HFFc6 (cell line): ENCODE measurements at regions not wholly inside any gene's neighbourhood (a gene's known extent, or its start where the extent isn't known, plus 50 kb on each side); places are given as distances from the start of the nearest gene placed in this dataset.

Experiments used
- DNase-seq: peaks from one replicate; pipeline ENCODE4 v3.0.0-alpha.2; 2018
- H3K27ac Mint-ChIP-seq: 2 replicates; pipeline ENCODE4 v1.8.0; 2020; ENCODE audit warnings: mild to moderate bottlenecking, mixed read lengths
- H3K27me3 Mint-ChIP-seq: 2 replicates; pipeline ENCODE4 v1.8.0; 2021; ENCODE audit warnings: mild to moderate bottlenecking, moderate library complexity, mixed read lengths; ENCODE audit not compliant: insufficient read depth
- H3K36me3 Mint-ChIP-seq: 2 replicates; pipeline ENCODE4 v1.8.0; 2021; ENCODE audit warnings: low read depth, mixed read lengths
- H3K4me1 Mint-ChIP-seq: 2 replicates; pipeline ENCODE4 v1.8.0; 2020; ENCODE audit warnings: low read depth, mixed read lengths
- H3K4me3 Mint-ChIP-seq: 2 replicates; pipeline ENCODE4 v1.8.0; 2020; ENCODE audit warnings: mild to moderate bottlenecking, moderate library complexity, mixed read lengths
- H3K9me3 Mint-ChIP-seq: 2 replicates; pipeline ENCODE4 v1.8.0; 2020; ENCODE audit warnings: mild to moderate bottlenecking, mixed read lengths
- TF ChIP-seq, protein P1 (sequence below): fragments of 200-600 bp; sonication (generic); IDR thresholded peaks from 2 replicates; pipeline ENCODE4 v1.5.0; 2021; ENCODE audit warnings: antibody characterized with exemption, mild to moderate bottlenecking

DNA sequence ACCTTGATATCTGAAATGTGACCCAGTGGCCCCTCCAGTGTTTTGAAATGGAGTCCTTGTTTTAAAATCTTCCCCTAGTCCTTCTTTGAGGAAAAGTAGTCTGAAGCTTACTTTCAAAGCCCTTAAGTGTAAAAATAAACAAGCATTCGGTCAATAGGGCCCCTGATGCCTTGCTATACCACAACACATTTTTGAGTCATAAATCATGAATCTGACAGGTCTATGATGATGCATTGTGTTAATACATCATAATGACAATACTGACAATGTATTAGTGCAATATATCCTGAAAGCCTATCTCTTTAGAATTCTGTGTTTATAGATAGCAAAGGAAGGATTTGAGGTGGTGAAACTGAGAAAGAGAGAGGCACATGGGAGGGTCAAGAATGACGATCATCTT, 464.2 kb downstream of the MEIS1 start:
- no peaks in the 10 kb centered on the region; the same call in 1 of the 2 replicates for H3K27me3 Mint-ChIP-seq
- no peaks in the 10 kb centered on the region for H3K9me3 Mint-ChIP-seq
- H3K36me3 Mint-ChIP-seq = peaks cover 6% of the 10 kb centered on the region; the same call in 1 of the 2 replicates
- no peak overlapping the region for H3K4me3 Mint-ChIP-seq
- H3K4me1 Mint-ChIP-seq = peaks cover 65% of the 10 kb centered on the region
- no peak for DNase-seq
- TF ChIP-seq, protein P1, sequence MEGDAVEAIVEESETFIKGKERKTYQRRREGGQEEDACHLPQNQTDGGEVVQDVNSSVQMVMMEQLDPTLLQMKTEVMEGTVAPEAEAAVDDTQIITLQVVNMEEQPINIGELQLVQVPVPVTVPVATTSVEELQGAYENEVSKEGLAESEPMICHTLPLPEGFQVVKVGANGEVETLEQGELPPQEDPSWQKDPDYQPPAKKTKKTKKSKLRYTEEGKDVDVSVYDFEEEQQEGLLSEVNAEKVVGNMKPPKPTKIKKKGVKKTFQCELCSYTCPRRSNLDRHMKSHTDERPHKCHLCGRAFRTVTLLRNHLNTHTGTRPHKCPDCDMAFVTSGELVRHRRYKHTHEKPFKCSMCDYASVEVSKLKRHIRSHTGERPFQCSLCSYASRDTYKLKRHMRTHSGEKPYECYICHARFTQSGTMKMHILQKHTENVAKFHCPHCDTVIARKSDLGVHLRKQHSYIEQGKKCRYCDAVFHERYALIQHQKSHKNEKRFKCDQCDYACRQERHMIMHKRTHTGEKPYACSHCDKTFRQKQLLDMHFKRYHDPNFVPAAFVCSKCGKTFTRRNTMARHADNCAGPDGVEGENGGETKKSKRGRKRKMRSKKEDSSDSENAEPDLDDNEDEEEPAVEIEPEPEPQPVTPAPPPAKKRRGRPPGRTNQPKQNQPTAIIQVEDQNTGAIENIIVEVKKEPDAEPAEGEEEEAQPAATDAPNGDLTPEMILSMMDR = no peak
- no peak overlapping the region for H3K27ac Mint-ChIP-seq

DNA sequence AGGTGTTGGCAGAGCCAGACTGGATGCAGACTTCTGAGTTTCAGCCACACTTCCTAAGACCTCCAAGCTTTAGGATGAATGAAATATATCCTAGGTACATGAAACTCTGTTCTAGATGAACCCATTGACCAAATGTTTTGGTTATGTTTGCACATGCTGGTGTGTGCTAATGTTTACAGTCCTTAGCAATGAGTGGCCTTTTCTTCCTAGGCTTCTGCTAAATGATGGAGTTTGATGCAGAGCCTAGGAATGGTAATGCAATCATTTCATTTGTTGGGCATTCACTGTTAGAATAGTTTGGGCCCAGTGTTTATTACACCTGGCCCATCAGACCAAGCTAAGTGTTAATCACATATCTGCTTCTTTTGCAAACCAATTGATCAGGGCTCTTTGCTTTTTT, 464.7 kb downstream of the MEIS1 start:
- no peak overlapping the region for H3K4me3 Mint-ChIP-seq
- DNase-seq = peak; percentile 12
- no peak overlapping the region for H3K27ac Mint-ChIP-seq
- TF ChIP-seq, protein P1 = no peak
- peaks cover 6% of the 10 kb centered on the region; the same call in 1 of the 2 replicates for H3K36me3 Mint-ChIP-seq
- H3K4me1 Mint-ChIP-seq = peaks cover 64% of the 10 kb centered on the region
- no peaks in the 10 kb centered on the region; the same call in 1 of the 2 replicates for H3K27me3 Mint-ChIP-seq
- no peaks in the 10 kb centered on the region for H3K9me3 Mint-ChIP-seq

DNA sequence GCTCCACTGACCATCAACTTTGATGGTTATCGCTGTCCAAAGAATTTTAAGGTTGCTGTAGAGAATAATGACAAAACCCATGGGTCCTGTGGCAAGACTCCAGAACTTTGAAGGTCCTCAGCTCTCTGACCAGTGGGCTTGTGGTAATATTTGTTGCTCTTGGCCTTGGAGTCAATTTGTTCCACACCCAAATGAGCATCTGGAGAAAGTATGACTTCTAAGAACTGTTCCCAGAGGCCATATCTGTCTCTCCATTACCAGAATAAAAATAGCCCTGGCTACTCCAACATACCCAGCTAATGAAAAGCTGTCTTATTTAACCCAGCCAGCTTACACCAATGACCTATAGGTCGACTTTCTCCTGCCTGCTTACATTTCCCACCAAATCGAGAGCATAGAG, 466.4 kb downstream of the MEIS1 start:
- no peak overlapping the region for H3K27ac Mint-ChIP-seq
- H3K36me3 Mint-ChIP-seq = no peaks in the 10 kb centered on the region
- DNase-seq = peak; percentile 49
- no peaks in the 10 kb centered on the region; the same call in 1 of the 2 replicates for H3K27me3 Mint-ChIP-seq
- H3K4me1 Mint-ChIP-seq = peaks cover 50% of the 10 kb centered on the region
- no peak overlapping the region for H3K4me3 Mint-ChIP-seq
- H3K9me3 Mint-ChIP-seq = no peaks in the 10 kb centered on the region
- TF ChIP-seq, protein P1 = no peak

DNA sequence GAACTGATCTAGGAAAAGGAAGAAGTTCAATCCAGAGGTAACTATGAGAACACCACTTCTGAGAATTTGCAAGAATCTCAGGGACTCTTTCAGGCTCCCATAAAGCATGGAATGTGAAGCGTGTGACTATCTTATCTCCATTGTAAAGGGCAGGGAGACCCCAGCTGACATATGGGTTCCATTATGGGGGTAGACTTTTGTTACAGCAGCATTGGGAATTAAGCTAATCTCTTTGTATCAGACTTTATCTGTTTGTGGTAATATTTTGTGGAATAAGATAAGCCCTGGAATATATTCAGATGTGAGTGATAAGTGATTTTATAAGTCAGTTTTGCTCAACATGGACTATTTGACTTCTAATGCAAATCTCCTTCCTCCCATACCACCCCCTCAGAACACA, 468.3 kb downstream of the MEIS1 start:
- H3K27ac Mint-ChIP-seq = no peak overlapping the region
- TF ChIP-seq, protein P1 = no peak
- peaks cover 32% of the 10 kb centered on the region for H3K4me1 Mint-ChIP-seq
- H3K27me3 Mint-ChIP-seq = peaks cover 1% of the 10 kb centered on the region; the same call in 1 of the 2 replicates
- H3K36me3 Mint-ChIP-seq = no peaks in the 10 kb centered on the region
- H3K9me3 Mint-ChIP-seq = no peaks in the 10 kb centered on the region
- no peak overlapping the region for H3K4me3 Mint-ChIP-seq
- no peak for DNase-seq

DNA sequence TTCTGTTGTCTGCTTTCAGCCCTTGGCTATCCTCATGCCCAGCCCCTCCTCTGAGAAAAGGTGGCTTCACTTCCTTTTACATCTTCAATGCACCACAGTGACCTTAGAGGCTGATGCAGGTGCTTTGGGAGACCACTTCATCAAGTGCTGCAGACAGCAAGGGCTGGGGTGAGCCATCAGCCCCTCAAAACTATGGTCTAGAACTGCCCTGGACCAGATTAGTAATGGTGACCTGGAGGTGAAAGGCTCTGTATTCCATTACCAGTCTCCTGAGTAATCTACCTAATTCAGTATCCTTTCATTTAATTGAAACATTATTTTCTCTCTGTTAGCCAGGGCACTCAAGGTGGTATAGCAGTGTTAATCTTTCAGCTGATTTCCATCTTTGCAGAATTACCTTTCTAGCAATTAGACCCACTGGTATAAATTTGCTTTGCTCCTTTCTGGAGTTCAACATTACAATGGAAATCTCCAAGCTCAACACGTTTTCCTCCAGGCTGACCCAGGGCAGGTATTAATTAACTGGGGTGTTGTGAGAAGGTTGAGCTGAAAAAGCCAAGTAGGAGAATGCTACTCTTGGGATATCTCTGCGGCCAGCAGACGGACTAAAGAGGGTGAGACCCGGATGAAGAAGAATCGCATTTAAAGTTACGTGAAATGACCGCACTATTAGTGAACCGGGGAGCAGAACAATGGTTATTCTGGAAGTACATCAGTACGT, 469.0 kb downstream of the MEIS1 start:
- Mint-ChIP-seq H3K4me1 (peaks cover 25% of the 10 kb centered on the region), H3K4me3 (no peak overlapping the region), H3K9me3 (no peaks in the 10 kb centered on the region), H3K36me3 (no peaks in the 10 kb centered on the region), H3K27me3 (peaks cover 1% of the 10 kb centered on the region; the same call in 1 of the 2 replicates), H3K27ac (no peak overlapping the region)
- no peak for DNase-seq
- TF ChIP-seq, protein P1 = no peak
